ENCODE measurements at regions not wholly inside any gene's neighbourhood (a gene's known extent, or its start where the extent isn't known, plus 50 kb on each side); places are given as distances from the start of the nearest gene placed in this dataset.

- Histone ChIP-seq H3K23ac (ENCODE audit: low read depth, low read length) (no peak overlapping the region), H3K9ac (ENCODE audit: low read depth, low read length) (no peak overlapping the region), H3K36me3 (ENCODE audit: control insufficient read depth, insufficient read depth, low read length) (no peaks in the 10 kb centered on the region), H3K14ac (replicated peaks; ENCODE audit: low read depth, low read length) (no peak overlapping the region), H4K5ac (ENCODE audit: low read depth, low read length) (no peak overlapping the region), H3K27me3 (ENCODE audit: control insufficient read depth, insufficient read depth, low read length) (peaks cover 3% of the 10 kb centered on the region; the same call in 1 of the 2 replicates), H3K4me3 (ENCODE audit: insufficient read depth, low read depth, low read length) (no peak overlapping the region), H3K4ac (ENCODE audit: low read depth, low read length) (no peak overlapping the region), H2BK20ac (ENCODE audit: low read depth, low read length) (no peak overlapping the region), H4K20me1 (ENCODE audit: insufficient read depth, low read length) (no peaks in the 10 kb centered on the region), H3K4me2 (ENCODE audit: low read depth, low read length) (no peak overlapping the region), H4K91ac (ENCODE audit: insufficient read depth, low read depth, low read length) (no peak overlapping the region), H3K4me1 (ENCODE audit: control insufficient read depth, insufficient read depth, low read length) (no peaks in the 10 kb centered on the region), H2BK5ac (ENCODE audit: low read depth, low read length, poor library complexity, severe bottlenecking) (peak overlapping the region; percentile 19), H3K79me1 (ENCODE audit: low read depth in 1 of 2, low read length in 2 of 2) (no peaks in the 10 kb centered on the region), H2AFZ (replicated peaks; ENCODE audit: low read length, poor library complexity) (no peak overlapping the region), H2BK120ac (ENCODE audit: low read depth, low read length) (no peak overlapping the region), H3K9me1 (ENCODE audit: insufficient read depth, low read length) (no peaks in the 10 kb centered on the region; the same call in 1 of the 2 replicates), H2BK15ac (ENCODE audit: low read depth, low read length) (no peak overlapping the region), H3K18ac (ENCODE audit: low read depth, low read length) (no peak overlapping the region), H2AK5ac (ENCODE audit: low read depth, low read length) (no peak overlapping the region), H4K8ac (ENCODE audit: low read depth in 2 of 2, low read length in 2 of 2) (no peak overlapping the region), H3K9me3 (ENCODE audit: control insufficient read depth, insufficient read depth, low read length) (no peaks in the 10 kb centered on the region), H2AK9ac (replicated peaks; ENCODE audit: low read depth, low read length, poor library complexity) (no peak overlapping the region), H3K27ac (ENCODE audit: insufficient read depth, low read length) (no peak overlapping the region), H3K56ac (ENCODE audit: extremely low read depth, insufficient read depth, low read length) (no peak overlapping the region)
- TF ChIP-seq MXI1 (IDR thresholded peaks at IDR 0.05; ENCODE audit: borderline replicate concordance, low read depth, low read length) (no peak), RAD21 (IDR thresholded peaks at IDR 0.05; ENCODE audit: low read length) (no peak)
- intact Hi-C loops (cut with micrococcal nuclease) (no loop called here), dilution Hi-C loops (cut with HindIII; ENCODE audit: low sequenced_read_pairs, unreplicated experiment) (no loop called here), in situ Hi-C loops (cut with MboI; ENCODE audit: low sequenced_read_pairs) (no loop called here)
- ATAC-seq (ENCODE audit: low read depth) (no peak), DNase-seq (no peak)
- BruUV-seq (replicated peaks) = no TSS peak
- ChIA-PET POLR2A (ENCODE audit: unreplicated experiment) (no interaction called here), CTCF (no interaction called here)
- WGBS, 2 experiments (ENCODE audit: extremely low coverage in 2 of 2, insufficient read length in 1 of 2) = 0% methylated on average over 1 of the region's 1 CpG; no CpG with 5 or more reads in 1 of the 2 experiments
Observed at GRCh38 chr5:36521219-36521618, 85.2 kb upstream of the SLC1A3 start.

All from IMR-90 (cell line).